K562 (cell line): ENCODE measurements at regions not wholly inside any gene's neighbourhood (a gene's known extent, or its start where the extent isn't known, plus 50 kb on each side); places are given as distances from the start of the nearest gene placed in this dataset.

Source experiments
- ATAC-seq: fragments of 200-7000 bp; cut with Tn5 transposase; 3 replicates; pipeline ENCODE4 v1.9.1; 2020; ENCODE audit warnings: moderate library complexity
- BruUV-seq: library from RNA; stranded (reverse); fragments of 400-500 nt; replicated peaks from 2 replicates; lab custom pipeline; 2021; lab: Mats Ljungman, UMichigan
- CTCF ChIA-PET: fragments of 300-600 bp; formaldehyde crosslinking; extraction: SDS; loops from one replicate; lab custom pipeline; 2021; ENCODE audit warnings: low intra/inter-chr PET ratio; lab: Yijun Ruan, JAX
- POLR2A ChIA-PET: fragments of 300-600, 350-650 bp; sonication (Branson Sonifier 250); formaldehyde crosslinking; extraction: SDS; loops from one replicate; lab custom pipeline; 2021; ENCODE audit warnings: antibody characterized with exemption, inconsistent platforms; lab: Yijun Ruan, JAX
- DNase-seq, 4 experiments: peaks; one replicate each; pipeline versions ENCODE4 v3.0.0 to v3.0.0-alpha.2; 2011 to 2018; ENCODE audit warnings: low spot score in 3 of 4, mixed read lengths in 3 of 4; ENCODE audit errors: extremely low read depth in 1 of 4
- FAIRE-seq: peaks from 2 replicates; lab custom pipeline; 2011; peaks lifted over from hg19 to GRCh38; lab: Jason Lieb, UNC
- H2AFZ ChIP-seq: 2 replicates; pipeline ENCODE4 v1.6.0; 2011; ENCODE audit warnings: low read depth, low read length, control low read depth, inconsistent platforms
- H3K27ac ChIP-seq: fragments of 200-600 bp; 3 replicates; pipeline ENCODE4 v1.8.0; 2011; ENCODE audit warnings: low read depth, mild to moderate bottlenecking, control low read depth, inconsistent platforms, low read length, moderate library complexity, mixed read lengths; ENCODE audit errors: extremely low read depth
- H3K27me3 ChIP-seq, 2 experiments: fragments of 300-600 bp in 1 of 2; 2 replicates in 1 of 2; 3 replicates in 1 of 2; pipeline versions ENCODE4 v1.6.0 to v1.8.0; 2011; ENCODE audit warnings: inconsistent platforms in 2 of 2, low read length in 2 of 2, mild to moderate bottlenecking in 1 of 2, mixed read lengths in 1 of 2, moderate library complexity in 1 of 2; ENCODE audit not compliant: control insufficient read depth in 2 of 2, insufficient read depth in 2 of 2
- H3K36me3 ChIP-seq: fragments of 300-600 bp; 3 replicates; pipeline ENCODE4 v1.8.0; 2011; ENCODE audit warnings: mild to moderate bottlenecking, low read length, inconsistent platforms; ENCODE audit not compliant: control insufficient read depth, insufficient read depth
- H3K4me1 ChIP-seq, 2 experiments: fragments of 200-600 bp in 1 of 2; replicated peaks in 1 of 2; 2 replicates in 1 of 2; 3 replicates in 1 of 2; pipeline versions ENCODE4 v1.5.1 to v1.8.0; 2011; ENCODE audit warnings: inconsistent platforms in 2 of 2, low read length in 2 of 2, mild to moderate bottlenecking in 1 of 2, mixed read lengths in 1 of 2, moderate library complexity in 1 of 2; ENCODE audit not compliant: control insufficient read depth in 2 of 2, insufficient read depth in 2 of 2
- H3K4me2 ChIP-seq: 2 replicates; pipeline ENCODE4 v1.6.1; 2011; ENCODE audit warnings: low read length, control low read depth, inconsistent platforms, mixed read lengths; ENCODE audit not compliant: insufficient read depth
- H3K4me3 ChIP-seq: fragments of 200-600 bp; sonication (generic), shearing (Covaris generic); 2 replicates; pipeline ENCODE4 v1.5.1; 2016; ENCODE audit warnings: control low read depth, inconsistent platforms
- H3K79me2 ChIP-seq: fragments of 200-600 bp; 3 replicates; pipeline ENCODE4 v1.8.0; 2011; ENCODE audit warnings: low read length, inconsistent platforms; ENCODE audit not compliant: control insufficient read depth, insufficient read depth
- H3K9ac ChIP-seq, 2 experiments: 2 replicates each; pipeline versions ENCODE4 v1.6.0 to v1.6.1; 2011; ENCODE audit warnings: low read depth in 2 of 2, low read length in 2 of 2, control low read depth in 1 of 2, inconsistent platforms in 1 of 2, mild to moderate bottlenecking in 1 of 2, mixed read lengths in 1 of 2; ENCODE audit not compliant: insufficient read depth in 1 of 2
- H3K9me1 ChIP-seq: one replicate; pipeline ENCODE4 v1.6.0; 2011; ENCODE audit warnings: inconsistent platforms, mild to moderate bottlenecking, low read length, moderate library complexity; ENCODE audit not compliant: control insufficient read depth, insufficient read depth
- H3K9me3 ChIP-seq: replicated peaks from 2 replicates; pipeline ENCODE4 v1.5.1; 2011; ENCODE audit warnings: low read depth, low read length, inconsistent platforms; ENCODE audit not compliant: control insufficient read depth, insufficient read depth
- H4K20me1 ChIP-seq: replicated peaks from 2 replicates; pipeline ENCODE4 v1.6.1; 2011; ENCODE audit warnings: low read length, inconsistent platforms, mixed read lengths; ENCODE audit not compliant: control insufficient read depth, insufficient read depth
- HDAC2 ChIP-seq: fragments of 450-650 bp; IDR thresholded peaks from 2 replicates; pipeline ENCODE4 v1.6.1; 2016; ENCODE audit warnings: mild to moderate bottlenecking
- WGBS: fragments of 100-300 bp; shearing (Covaris generic); methylation state at CpG from one replicate; pipeline ENCODE4 v1.1.6; 2016; ENCODE audit warnings: low coverage, mixed read lengths; ENCODE audit not compliant: insufficient coverage; ENCODE audit errors: missing lambda C conversion rate; 5-methylcytosine and 5-hydroxymethylcytosine counted together
- in situ Hi-C: fragments of 300-500 bp; cut with MboI; formaldehyde crosslinking; loops from 4 replicates; pipeline ENCODE4 v1.15.0; 2018; ENCODE audit warnings: inconsistent platforms, mixed read lengths
- intact Hi-C: fragments of 100-400 bp; cut with micrococcal nuclease; formaldehyde crosslinking; loops from 2 replicates; pipeline ENCODE4 v1.14.2; 2022
- TF ChIP-seq, protein P1 (sequence below): fragments of 450-650 bp; IDR thresholded peaks from 2 replicates; pipeline ENCODE4 v1.7.0; 2016; ENCODE audit warnings: borderline replicate concordance

DNA sequence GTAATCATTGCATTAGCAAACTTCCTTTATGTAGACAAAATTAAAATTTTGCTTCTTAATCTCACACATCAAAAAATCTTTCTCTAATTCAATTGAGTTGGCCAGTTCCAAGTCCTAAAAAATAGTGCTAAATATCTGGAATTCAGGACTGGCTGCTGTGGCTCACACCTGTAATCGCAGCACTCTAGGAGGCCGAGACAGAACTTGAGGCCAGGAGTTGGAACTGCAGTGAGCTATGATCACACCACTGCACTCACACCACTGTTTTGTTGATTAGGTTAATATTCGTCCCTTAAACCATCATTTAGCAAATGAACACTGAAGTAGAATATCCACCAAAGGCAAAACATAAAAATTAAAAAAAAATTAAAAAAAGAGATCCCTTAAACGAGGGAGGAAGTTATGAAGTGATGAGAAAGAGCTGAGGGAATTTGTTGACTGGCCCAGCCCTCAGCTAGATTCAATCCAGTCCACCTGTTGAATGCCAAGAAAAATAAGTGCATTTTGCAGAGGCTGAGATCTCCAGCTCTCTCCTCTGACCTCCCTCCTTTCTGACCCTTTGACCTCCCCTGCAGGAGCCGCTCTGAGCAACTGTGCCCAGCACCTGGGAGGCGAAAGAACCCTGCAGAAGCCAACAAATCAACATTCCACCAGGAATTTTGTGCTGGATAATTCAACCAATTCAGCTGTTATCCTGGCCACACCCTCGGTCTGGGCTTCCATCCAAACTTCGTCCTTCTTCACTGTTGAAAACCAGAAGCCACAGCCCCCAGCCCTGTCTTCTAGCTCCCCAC, 96.8 kb downstream of the OR2K2 start:
- Histone ChIP-seq H4K20me1 (no peaks in the 10 kb centered on the region), H3K79me2 (no peaks in the 10 kb centered on the region), H3K9ac (no peak overlapping the region), H3K36me3 (no peaks in the 10 kb centered on the region), H3K4me1 (no peaks in the 10 kb centered on the region), H3K4me2 (no peak overlapping the region), H3K27me3 (no peaks in the 10 kb centered on the region), H3K4me3 (no peak overlapping the region), H3K27ac (no peak overlapping the region), H3K9me3 (no peaks in the 10 kb centered on the region), H3K9me1 (no peaks in the 10 kb centered on the region), H2AFZ (no peak overlapping the region)
- ChIA-PET POLR2A (no interaction called here), CTCF (no interaction called here)
- no peak for DNase-seq
- no peak for ATAC-seq
- intact Hi-C loops (no loop called here), in situ Hi-C loops (no loop called here)
- TF ChIP-seq HDAC2: no peak
- TF ChIP-seq, protein P1, sequence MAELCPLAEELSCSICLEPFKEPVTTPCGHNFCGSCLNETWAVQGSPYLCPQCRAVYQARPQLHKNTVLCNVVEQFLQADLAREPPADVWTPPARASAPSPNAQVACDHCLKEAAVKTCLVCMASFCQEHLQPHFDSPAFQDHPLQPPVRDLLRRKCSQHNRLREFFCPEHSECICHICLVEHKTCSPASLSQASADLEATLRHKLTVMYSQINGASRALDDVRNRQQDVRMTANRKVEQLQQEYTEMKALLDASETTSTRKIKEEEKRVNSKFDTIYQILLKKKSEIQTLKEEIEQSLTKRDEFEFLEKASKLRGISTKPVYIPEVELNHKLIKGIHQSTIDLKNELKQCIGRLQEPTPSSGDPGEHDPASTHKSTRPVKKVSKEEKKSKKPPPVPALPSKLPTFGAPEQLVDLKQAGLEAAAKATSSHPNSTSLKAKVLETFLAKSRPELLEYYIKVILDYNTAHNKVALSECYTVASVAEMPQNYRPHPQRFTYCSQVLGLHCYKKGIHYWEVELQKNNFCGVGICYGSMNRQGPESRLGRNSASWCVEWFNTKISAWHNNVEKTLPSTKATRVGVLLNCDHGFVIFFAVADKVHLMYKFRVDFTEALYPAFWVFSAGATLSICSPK: no peak
- no peak for FAIRE-seq
- BruUV-seq: no TSS peak
- WGBS: 0% methylated on average over 8 of the region's 8 CpGs
